ENCODE measurements at regions not wholly inside any gene's neighbourhood (a gene's known extent, or its start where the extent isn't known, plus 50 kb on each side); places are given as distances from the start of the nearest gene placed in this dataset.

DNA sequence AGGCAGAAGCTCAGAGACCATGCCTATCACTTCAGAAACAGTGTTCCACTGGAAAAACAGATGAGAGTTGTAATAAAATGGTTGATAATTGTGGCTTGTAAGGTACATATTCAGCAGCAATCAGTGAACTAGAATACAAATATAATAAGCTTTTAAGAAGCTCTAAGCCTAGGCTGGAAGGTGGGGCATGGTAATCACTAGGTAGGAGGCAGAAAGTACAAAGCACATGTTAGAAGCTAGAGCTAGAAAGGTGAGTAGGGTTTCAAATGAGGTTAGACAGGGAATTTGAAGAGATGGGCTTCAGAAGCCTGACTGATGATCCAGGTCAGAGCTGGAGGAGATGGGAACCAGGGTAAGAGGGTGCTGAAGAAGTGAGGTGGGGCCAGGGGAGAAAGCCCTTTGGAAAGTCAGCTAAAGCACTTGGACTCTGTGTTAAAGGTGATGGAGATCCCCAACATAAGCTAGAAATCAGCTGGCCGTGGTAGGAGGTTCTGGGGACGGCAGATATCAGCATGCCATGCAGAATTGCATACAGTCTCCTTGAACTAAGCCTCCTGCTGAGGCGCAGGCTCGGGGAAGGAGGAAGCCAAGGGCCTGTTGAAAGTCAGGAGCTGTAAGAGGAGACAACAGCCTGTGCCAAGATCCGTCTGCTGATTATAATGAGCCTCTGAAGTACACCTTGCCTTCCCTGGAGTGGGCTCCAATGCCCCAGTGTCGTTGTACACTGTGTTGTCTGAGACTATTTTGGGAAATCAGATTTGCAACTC is 659.4 kb downstream of the BCL11B start:
- DNase-seq = no peak

DNA sequence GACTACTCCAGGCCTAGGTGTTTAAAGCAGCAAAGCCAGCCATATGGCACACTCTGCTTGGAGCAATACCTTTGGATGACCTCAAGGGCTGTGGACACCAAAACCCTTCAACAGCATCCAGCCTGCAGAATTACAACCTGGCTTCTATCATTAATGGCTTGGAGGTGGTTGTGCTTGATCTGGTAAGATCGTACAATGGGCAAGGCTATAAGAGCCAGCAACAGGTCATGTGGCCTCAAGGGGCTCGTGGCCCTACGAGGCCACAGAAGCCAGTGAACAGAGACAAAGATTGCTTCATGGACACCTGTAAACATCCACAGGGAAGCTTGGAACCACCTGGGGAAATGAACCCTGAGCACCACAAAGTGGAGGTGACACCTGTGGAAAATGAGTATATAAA is 657.3 kb downstream of the BCL11B start:
- no peak for DNase-seq

GRCh38 chr14:98622208-98623051 is 649.6 kb downstream of the BCL11B start:
- no peak for DNase-seq

GRCh38 chr14:98623788-98624415 is 648.1 kb downstream of the BCL11B start:
- DNase-seq = no peak

DNA sequence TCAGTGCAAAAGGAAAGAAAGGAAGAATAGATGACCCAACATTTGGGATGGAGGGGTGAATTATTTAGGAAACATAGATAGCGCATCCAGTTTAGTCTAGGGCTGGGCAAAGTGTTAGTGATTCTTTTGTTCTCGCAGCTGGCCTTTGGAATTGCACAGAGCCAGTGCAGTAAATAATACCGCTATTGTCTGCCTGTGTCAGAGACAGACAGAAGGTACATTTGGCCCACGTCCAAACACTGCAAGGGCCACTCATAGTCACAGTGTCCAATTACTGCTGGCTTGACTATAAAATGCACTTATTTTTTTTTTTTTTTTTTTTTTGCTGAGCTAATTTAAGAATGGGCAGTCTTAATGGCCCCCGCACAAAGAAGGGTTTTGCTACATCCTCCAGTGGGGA is 638.6 kb downstream of the BCL11B start:
- peak; percentile 55 for DNase-seq

DNA sequence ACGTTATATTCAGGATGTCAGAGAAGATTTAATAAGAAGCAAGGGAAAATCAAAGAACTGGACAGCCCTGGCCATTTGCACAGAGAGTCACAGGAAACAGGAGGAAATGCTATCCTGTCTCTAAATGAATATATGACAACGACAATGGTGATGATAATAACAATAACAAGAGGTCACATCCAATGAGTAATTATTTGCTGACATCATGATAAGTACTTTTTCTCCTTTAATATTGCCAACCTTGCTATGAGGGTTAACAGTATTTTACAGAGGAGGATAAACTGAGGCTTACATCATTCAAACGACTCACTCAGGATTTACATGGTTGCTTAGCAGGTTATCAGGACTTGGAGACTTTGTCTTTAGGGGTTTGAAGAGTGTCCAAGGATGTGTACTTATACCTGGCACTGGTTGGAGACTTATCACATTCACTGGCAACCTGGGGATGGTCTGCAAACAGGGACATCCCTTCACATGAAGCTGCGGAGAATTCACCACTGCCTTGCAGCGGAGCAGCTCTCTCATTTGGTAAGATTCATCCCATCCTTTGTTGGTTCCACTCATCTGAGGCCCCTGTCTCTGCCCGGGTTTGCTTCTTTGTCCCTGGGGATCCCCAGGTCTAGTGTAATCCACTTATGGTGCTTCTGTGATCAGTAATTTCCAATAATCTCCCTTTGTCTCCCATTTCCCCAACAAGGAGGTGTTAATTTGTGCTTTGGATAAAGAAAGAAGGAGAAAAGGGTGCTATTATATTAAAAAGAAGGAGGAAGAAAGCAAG is 637.8 kb downstream of the BCL11B start:
- no peak for DNase-seq

GRCh38 chr14:98638366-98638765 is 633.6 kb downstream of the BCL11B start:
- no peak for DNase-seq

- DNase-seq = no peak
These were observed 624.2 kb downstream of the BCL11B start for GRCh38 chr14:98647754-98648153.

- no peak for DNase-seq
These were observed 621.0 kb downstream of the BCL11B start for GRCh38 chr14:98651037-98651436.

GRCh38 chr14:98665007-98665406 is 607.0 kb downstream of the BCL11B start:
- DNase-seq = no peak

GRCh38 chr14:98666545-98666944 is 605.5 kb downstream of the BCL11B start:
- DNase-seq = no peak

GRCh38 chr14:98682033-98682432 is 590.0 kb downstream of the BCL11B start:
- DNase-seq = no peak

- DNase-seq = no peak
These were observed 589.3 kb downstream of the BCL11B start for GRCh38 chr14:98682726-98683125.

GRCh38 chr14:98684468-98684867 is 587.5 kb downstream of the BCL11B start:
- DNase-seq = no peak

DNA sequence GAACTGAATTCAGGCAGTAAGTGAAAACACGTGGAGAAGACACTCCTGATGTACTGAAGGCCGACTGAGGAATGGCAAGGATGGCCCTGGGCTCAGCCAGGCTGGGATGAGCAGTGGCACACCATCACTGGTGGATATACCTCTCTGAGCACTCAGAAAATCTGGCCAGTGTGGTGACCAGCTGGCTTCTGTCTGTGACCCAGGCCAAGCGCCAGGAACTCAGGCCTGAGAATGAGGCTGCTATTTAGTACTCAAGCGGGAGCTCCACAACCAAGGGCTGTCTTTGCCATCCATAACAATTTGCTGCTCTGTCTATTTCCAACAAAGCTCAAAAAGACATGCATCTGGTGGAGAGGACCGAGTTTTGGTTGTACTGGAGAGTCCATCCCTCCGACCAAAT is 586.3 kb downstream of the BCL11B start:
- DNase-seq = no peak

GRCh38 chr14:98688446-98688845 is 583.6 kb downstream of the BCL11B start:
- no peak for DNase-seq

DNA sequence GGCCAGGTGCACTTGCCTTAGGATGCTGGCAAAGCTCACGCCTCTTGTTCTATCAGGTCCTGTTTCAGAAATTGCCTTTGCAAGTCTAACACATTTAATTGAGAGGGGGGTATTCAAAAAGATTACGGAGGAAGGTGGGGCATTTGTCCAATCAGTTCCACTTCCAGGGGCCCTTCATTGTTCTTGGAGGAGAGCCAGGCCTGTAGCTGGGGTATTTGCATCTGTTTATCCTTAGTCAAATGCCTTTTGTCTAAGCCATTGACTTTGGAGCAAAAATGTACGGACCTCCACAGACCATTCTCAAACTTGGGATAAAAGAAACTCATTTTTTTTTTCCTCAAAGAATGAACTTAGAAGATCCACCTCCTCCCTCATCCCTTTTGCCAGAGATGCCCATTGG is 582.0 kb downstream of the BCL11B start:
- no peak for DNase-seq

DNA sequence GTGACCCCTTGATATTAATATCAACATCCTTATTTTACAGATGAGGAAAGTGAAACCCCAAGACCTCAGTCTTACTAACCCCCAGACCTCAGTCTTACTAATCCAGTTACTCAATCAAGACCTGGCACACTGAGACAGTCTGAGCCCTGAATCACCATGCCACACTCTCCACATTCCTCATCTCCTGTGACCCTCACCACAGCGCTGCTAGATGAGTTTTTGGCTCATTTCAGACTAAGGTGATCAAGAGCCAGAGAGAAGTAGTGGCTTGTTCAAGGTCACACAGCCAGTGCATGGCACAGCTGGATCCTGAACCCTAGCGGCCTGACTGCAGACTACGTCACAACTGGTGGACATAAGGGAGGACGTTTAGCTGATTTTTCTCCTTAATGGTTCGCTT is 579.2 kb downstream of the BCL11B start:
- DNase-seq = no peak

GRCh38 chr14:98694541-98694940 is 577.5 kb downstream of the BCL11B start:
- DNase-seq = no peak

- no peak for DNase-seq
These were observed 576.2 kb downstream of the BCL11B start for GRCh38 chr14:98695809-98696208.

DNA sequence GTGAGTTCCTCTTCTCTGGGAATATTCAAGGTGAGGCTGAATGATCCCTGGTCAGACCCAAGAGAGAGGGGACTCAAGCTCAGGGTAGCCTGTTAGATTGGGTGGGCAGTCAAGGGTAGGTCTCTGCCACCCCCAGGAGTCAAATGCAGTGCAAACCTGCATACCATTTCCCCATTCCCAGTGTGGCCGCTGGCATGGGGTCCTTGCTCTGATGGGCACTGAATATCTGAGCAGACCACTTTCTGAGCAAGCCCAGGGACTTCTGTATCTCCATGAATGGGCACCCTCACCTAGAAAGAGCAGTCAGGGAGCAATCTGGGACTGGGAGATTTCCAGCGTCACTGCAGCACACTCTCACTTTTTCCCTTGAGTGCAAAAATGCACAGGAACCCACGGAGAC is 573.7 kb downstream of the BCL11B start:
- no peak for DNase-seq

- no peak for DNase-seq
These were observed 571.2 kb downstream of the BCL11B start for GRCh38 chr14:98700748-98701147.

- DNase-seq = no peak
These were observed 570.6 kb downstream of the BCL11B start for GRCh38 chr14:98701377-98701776.
